GM12878 (cell line): ENCODE measurements at regions not wholly inside any gene's neighbourhood (a gene's known extent, or its start where the extent isn't known, plus 50 kb on each side); places are given as distances from the start of the nearest gene placed in this dataset.

Source experiments
- ATAC-seq: fragments of 200-7000 bp; cut with Tn5 transposase; 3 replicates; pipeline ENCODE4 v1.9.1; 2020; ENCODE audit warnings: mild to moderate bottlenecking, moderate library complexity
- BruUV-seq: library from RNA; stranded (reverse); fragments of 400-500 nt; replicated peaks from 2 replicates; lab custom pipeline; 2021; lab: Mats Ljungman, UMichigan
- CTCF ChIA-PET: fragments of 300-600 bp; sonication (Branson Sonifier 250); formaldehyde crosslinking; extraction: SDS; loops from one replicate; lab custom pipeline; 2021; ENCODE audit warnings: inconsistent platforms; lab: Yijun Ruan, JAX
- POLR2A ChIA-PET: fragments of 350-600 bp; formaldehyde crosslinking; extraction: SDS; loops from one replicate; lab custom pipeline; 2021; ENCODE audit warnings: inconsistent platforms; lab: Charles Lee
- RAD21 ChIA-PET: fragments of 300-600 bp; sonication (Branson Sonifier 250); formaldehyde crosslinking; loops from one replicate; lab custom pipeline; 2023; ENCODE audit warnings: antibody characterized with exemption; ENCODE audit not compliant: unreplicated experiment; lab: Charles Lee
- SMC1A ChIA-PET: fragments of 300-600 bp; sonication (Branson Sonifier 250); formaldehyde crosslinking; loops from one replicate; lab custom pipeline; 2023; ENCODE audit not compliant: unreplicated experiment, uncharacterized antibody; lab: Charles Lee
- DNase-seq: peaks from one replicate; pipeline ENCODE4 v3.0.0-alpha.2; 2011; ENCODE audit warnings: low read depth, low spot score
- FAIRE-seq: peaks from 3 replicates; lab custom pipeline; 2011; peaks lifted over from hg19 to GRCh38; lab: Jason Lieb, UNC
- H2AFZ ChIP-seq: 2 replicates; pipeline ENCODE4 v1.6.0; 2011; ENCODE audit warnings: low read depth, low read length, control low read depth; ENCODE audit not compliant: control insufficient read depth
- H3K27ac ChIP-seq: 2 replicates; pipeline ENCODE4 v1.5.1; 2011; ENCODE audit warnings: control low read depth; ENCODE audit not compliant: control insufficient read depth, insufficient read depth
- H3K27me3 ChIP-seq, 2 experiments: replicated peaks in 1 of 2; 2 replicates each; pipeline versions ENCODE4 v1.6.0 to v1.6.1; 2011; ENCODE audit warnings: low read length in 1 of 2; ENCODE audit not compliant: control insufficient read depth in 2 of 2, insufficient read depth in 2 of 2
- H3K36me3 ChIP-seq, 2 experiments: 2 replicates each; pipeline ENCODE4 v1.5.1; 2011; ENCODE audit warnings: low read length in 1 of 2; ENCODE audit not compliant: control insufficient read depth in 2 of 2, insufficient read depth in 2 of 2
- H3K4me1 ChIP-seq: 2 replicates; pipeline ENCODE4 v1.6.1; 2011; ENCODE audit warnings: mild to moderate bottlenecking, low read length, moderate library complexity, mixed read lengths; ENCODE audit not compliant: control insufficient read depth, insufficient read depth
- H3K4me2 ChIP-seq: 2 replicates; pipeline ENCODE4 v1.6.0; 2011; ENCODE audit warnings: control low read depth; ENCODE audit not compliant: control insufficient read depth, insufficient read depth
- H3K4me3 ChIP-seq: fragments of 200-600 bp; sonication (generic); 2 replicates; pipeline ENCODE4 v1.5.1; 2016
- H3K79me2 ChIP-seq: 2 replicates; pipeline ENCODE4 v1.6.0; 2011; ENCODE audit warnings: low read length; ENCODE audit not compliant: control insufficient read depth, insufficient read depth
- H3K9ac ChIP-seq: 2 replicates; pipeline ENCODE4 v1.8.0; 2011; ENCODE audit warnings: low read length, control low read depth, mixed read lengths; ENCODE audit not compliant: control insufficient read depth, insufficient read depth
- H3K9me3 ChIP-seq: replicated peaks from 3 replicates; pipeline ENCODE4 v1.5.1; 2011; ENCODE audit warnings: mild to moderate bottlenecking, low read length; ENCODE audit not compliant: control insufficient read depth, insufficient read depth
- H4K20me1 ChIP-seq: 2 replicates; pipeline ENCODE4 v1.6.0; 2011; ENCODE audit not compliant: control insufficient read depth, insufficient read depth
- EGR1 ChIP-seq, 2 experiments: IDR thresholded peaks; 1 replicate in 1 of 2; 2 replicates in 1 of 2; pipeline ENCODE4 v1.6.1; 2011 to 2012; ENCODE audit warnings: low read depth in 2 of 2, low read length in 2 of 2, borderline replicate concordance in 1 of 2, mild to moderate bottlenecking in 1 of 2, moderate library complexity in 1 of 2
- FOXK2 ChIP-seq: fragments of 450-650 bp; IDR thresholded peaks from 2 replicates; pipeline ENCODE4 v1.6.1; 2017; ENCODE audit warnings: mild to moderate bottlenecking, moderate library complexity
- RCOR1 ChIP-seq: conservative IDR thresholded peaks from 2 replicates; pipeline ENCODE4 v1.6.1; 2012; ENCODE audit warnings: low read depth, low read length, improper control_type of control experiment
- SKIL ChIP-seq: fragments of 450-650 bp; IDR thresholded peaks from 2 replicates; pipeline ENCODE4 v1.6.1; 2017; ENCODE audit warnings: mild to moderate bottlenecking, low read depth, inconsistent platforms; ENCODE audit not compliant: poor library complexity, severe bottlenecking
- ZNF24 ChIP-seq: fragments of 450-650 bp; IDR thresholded peaks from 2 replicates; pipeline ENCODE4 v1.6.1; 2017; ENCODE audit warnings: antibody characterized with exemption, mild to moderate bottlenecking
- ZNF687 ChIP-seq: fragments of 450-650 bp; IDR thresholded peaks from 2 replicates; pipeline ENCODE4 v1.6.1; 2017; ENCODE audit warnings: mild to moderate bottlenecking, moderate library complexity
- WGBS: methylation state at CpG from one replicate; pipeline ENCODE4 v1.1.6; 2016; ENCODE audit warnings: low lambda C conversion rate; ENCODE audit not compliant: insufficient replicate concordance, insufficient coverage; ENCODE audit errors: missing lambda C conversion rate; 5-methylcytosine and 5-hydroxymethylcytosine counted together
- in situ Hi-C: fragments of 300-500 bp; cut with MboI; formaldehyde crosslinking; loops from 9 replicates; pipeline ENCODE4 v1.14.3; 2018; ENCODE audit warnings: mixed read lengths
- intact Hi-C: fragments of 100-400 bp; cut with micrococcal nuclease; formaldehyde crosslinking; loops from one replicate; pipeline ENCODE4 v1.14.2; 2022; ENCODE audit not compliant: unreplicated experiment

GRCh38 chr5:54894957-54895815 is 90.2 kb downstream of the ESM1 start (continued):
- TF ChIP-seq ZNF687 = no peak
- TF ChIP-seq FOXK2 = no peak

DNA sequence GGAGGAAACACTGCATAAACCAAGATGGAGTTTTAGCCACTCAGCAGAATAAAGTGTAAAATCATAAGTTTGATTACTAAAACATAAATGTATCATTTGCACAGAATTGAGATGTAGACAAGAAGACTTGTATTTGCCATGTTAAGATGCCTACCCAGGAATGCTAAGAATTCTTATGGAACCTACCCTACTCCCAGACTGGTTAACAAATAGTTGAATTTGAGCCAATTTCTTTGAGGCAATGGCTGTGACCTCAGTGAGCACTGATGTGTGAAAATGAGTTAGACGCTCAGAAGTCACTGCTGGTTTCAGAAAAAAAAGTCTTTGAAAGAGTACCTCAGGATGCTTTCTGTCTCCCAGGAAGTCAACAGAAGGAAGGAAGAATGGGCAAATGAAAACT is 95.6 kb downstream of the ESM1 start:
- Histone ChIP-seq H3K27me3 (peaks cover 8 to 32% of the 10 kb centered on the region in 2 experiments), H4K20me1 (no peaks in the 10 kb centered on the region), H3K4me2 (no peak overlapping the region), H3K4me1 (no peaks in the 10 kb centered on the region), H3K27ac (no peak overlapping the region), H2AFZ (no peak overlapping the region), H3K9ac (no peak overlapping the region), H3K4me3 (no peak overlapping the region), H3K79me2 (no peaks in the 10 kb centered on the region), H3K36me3 (no peaks in the 10 kb centered on the region), H3K9me3 (no peaks in the 10 kb centered on the region; the same call in 2 of the 3 replicates)
- CTCF ChIA-PET = interaction anchor here (1.5 kb wide), 1 partner anchor 17 kb away, joined by 5 read pairs; no protein-coding TSS in a partner anchor
- in situ Hi-C loops (no loop called here), intact Hi-C loops (no loop called here)
- WGBS = 5% methylated on average over 1 of the region's 1 CpG
- SMC1A ChIA-PET = no interaction called here
- FAIRE-seq (no peak), DNase-seq (no peak), ATAC-seq (no peak)
- RAD21 ChIA-PET = no interaction called here
- POLR2A ChIA-PET = no interaction called here
- BruUV-seq = no TSS peak
- TF ChIP-seq SKIL = no peak
- no peak for TF ChIP-seq FOXK2
- TF ChIP-seq RCOR1 = no peak
- no peak for TF ChIP-seq ZNF24
- TF ChIP-seq EGR1 (IDR thresholded peaks at IDR 0.05; ENCODE audit: borderline replicate concordance in 1 of 2, low read depth in 2 of 2, low read length in 2 of 2) = no peak
